ENCODE measurements at regions not wholly inside any gene's neighbourhood (a gene's known extent, or its start where the extent isn't known, plus 50 kb on each side); places are given as distances from the start of the nearest gene placed in this dataset.

GRCh38 chr1:238998577-238998976 lies 387.8 kb upstream of the CHRM3 start:
- intact Hi-C loops (cut with DNase I): no loop called here
- 55 to 65% methylated on average over 3 of the region's 3 CpGs for WGBS, 2 donors
- H3K27me3 ChIP-seq: no peaks in the 10 kb centered on the region
- no peaks in the 10 kb centered on the region for H3K4me1 ChIP-seq
- H3K9me3 ChIP-seq: no peaks in the 10 kb centered on the region
- H3K27ac ChIP-seq: no peak overlapping the region
- no peak for ATAC-seq
- H3K4me3 ChIP-seq: no peak overlapping the region
- H3K36me3 ChIP-seq: no peaks in the 10 kb centered on the region
- no peak for TF ChIP-seq CTCF (IDR thresholded peaks at IDR 0.05)
- DNase-seq: no peak

- 69 to 73% methylated on average over 6 of the region's 6 CpGs for WGBS, 2 donors
- no peaks in the 10 kb centered on the region for H3K36me3 ChIP-seq
- no peaks in the 10 kb centered on the region for H3K4me1 ChIP-seq
- H3K27me3 ChIP-seq: no peaks in the 10 kb centered on the region
- H3K9me3 ChIP-seq: peaks cover 0 to 23% (median 4%) of the 10 kb centered on the region in 11 donors
- intact Hi-C loops (cut with DNase I): no loop called here
- no peak for TF ChIP-seq CTCF (IDR thresholded peaks at IDR 0.05)
- no peak for ATAC-seq
- no peak overlapping the region for H3K27ac ChIP-seq
- no peak for DNase-seq
- H3K4me3 ChIP-seq: no peak overlapping the region
Observed at GRCh38 chr1:238991765-238992495, 394.4 kb upstream of the CHRM3 start.

GRCh38 chr1:238985312-238985711 lies 401.1 kb upstream of the CHRM3 start:
- no peak overlapping the region for H3K27ac ChIP-seq
- H3K4me3 ChIP-seq: no peak overlapping the region
- intact Hi-C loops (cut with DNase I): no loop called here
- ATAC-seq (no peak), DNase-seq (no peak)
- H3K9me3 ChIP-seq: peaks cover 0 to 17% (median 4%) of the 10 kb centered on the region in 11 donors
- WGBS, 2 donors: 78 to 81% methylated on average over 2 of the region's 2 CpGs
- no peaks in the 10 kb centered on the region for H3K36me3 ChIP-seq
- TF ChIP-seq CTCF (IDR thresholded peaks at IDR 0.05): no peak
- H3K27me3 ChIP-seq: no peaks in the 10 kb centered on the region
- no peaks in the 10 kb centered on the region for H3K4me1 ChIP-seq

- no peak for DNase-seq
- TF ChIP-seq CTCF (IDR thresholded peaks at IDR 0.05): no peak
- Histone ChIP-seq H3K27ac (no peak overlapping the region), H3K4me3 (no peak overlapping the region), H3K27me3 (no peaks in the 10 kb centered on the region), H3K4me1 (no peaks in the 10 kb centered on the region), H3K9me3 (peaks cover 0 to 6% (median 0%) of the 10 kb centered on the region in 11 donors), H3K36me3 (no peaks in the 10 kb centered on the region)
- intact Hi-C loops (cut with DNase I): no loop called here
- no peak for ATAC-seq
- 42 to 44% methylated on average over 5 of the region's 5 CpGs for WGBS, 2 donors
Observed at GRCh38 chr1:238982736-238983135, 403.6 kb upstream of the CHRM3 start.

Data from heart right ventricle (tissue), 16 donors.